A673 (cell line): ENCODE measurements at regions not wholly inside any gene's neighbourhood (a gene's known extent, or its start where the extent isn't known, plus 50 kb on each side); places are given as distances from the start of the nearest gene placed in this dataset.

ENCODE experiments used
- EZH2 ChIP-seq: fragments of 200-600 bp; sonication (generic); IDR thresholded peaks from 2 replicates; pipeline ENCODE4 v1.6.1; 2017; ENCODE audit warnings: borderline replicate concordance, low read depth, mild to moderate bottlenecking, mixed read lengths, antibody characterized with exemption, low read length; ENCODE audit not compliant: poor library complexity, severe bottlenecking
- TF ChIP-seq, protein P1 (sequence below): fragments of 300-800, 200-600 bp; sonication (generic); conservative IDR thresholded peaks from 2 replicates; pipeline ENCODE4 v1.5.1; 2017; ENCODE audit warnings: low read depth, mild to moderate bottlenecking, antibody characterized with exemption, low read length, moderate library complexity, mixed read lengths

DNA sequence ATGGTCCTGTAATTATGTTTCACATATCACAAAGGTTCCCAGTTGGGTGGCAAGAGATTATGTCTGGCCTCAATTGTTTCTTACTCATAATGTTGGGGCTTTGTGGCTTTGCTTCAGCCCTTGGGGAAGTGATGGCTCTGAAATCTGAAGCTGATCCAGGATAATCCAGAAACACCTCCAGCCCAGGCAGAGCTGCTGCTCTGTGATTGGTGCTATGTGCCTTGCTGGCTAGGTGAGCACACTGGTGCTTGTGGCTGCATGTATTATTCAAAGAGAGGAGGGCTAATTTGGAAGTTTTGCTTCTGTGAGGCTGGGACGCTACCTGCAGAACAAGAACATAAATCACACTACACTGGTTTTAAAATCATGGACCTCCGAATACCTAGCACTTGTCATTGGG is 346.6 kb upstream of the MGMT start:
- TF ChIP-seq, protein P1, sequence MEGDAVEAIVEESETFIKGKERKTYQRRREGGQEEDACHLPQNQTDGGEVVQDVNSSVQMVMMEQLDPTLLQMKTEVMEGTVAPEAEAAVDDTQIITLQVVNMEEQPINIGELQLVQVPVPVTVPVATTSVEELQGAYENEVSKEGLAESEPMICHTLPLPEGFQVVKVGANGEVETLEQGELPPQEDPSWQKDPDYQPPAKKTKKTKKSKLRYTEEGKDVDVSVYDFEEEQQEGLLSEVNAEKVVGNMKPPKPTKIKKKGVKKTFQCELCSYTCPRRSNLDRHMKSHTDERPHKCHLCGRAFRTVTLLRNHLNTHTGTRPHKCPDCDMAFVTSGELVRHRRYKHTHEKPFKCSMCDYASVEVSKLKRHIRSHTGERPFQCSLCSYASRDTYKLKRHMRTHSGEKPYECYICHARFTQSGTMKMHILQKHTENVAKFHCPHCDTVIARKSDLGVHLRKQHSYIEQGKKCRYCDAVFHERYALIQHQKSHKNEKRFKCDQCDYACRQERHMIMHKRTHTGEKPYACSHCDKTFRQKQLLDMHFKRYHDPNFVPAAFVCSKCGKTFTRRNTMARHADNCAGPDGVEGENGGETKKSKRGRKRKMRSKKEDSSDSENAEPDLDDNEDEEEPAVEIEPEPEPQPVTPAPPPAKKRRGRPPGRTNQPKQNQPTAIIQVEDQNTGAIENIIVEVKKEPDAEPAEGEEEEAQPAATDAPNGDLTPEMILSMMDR, result no peak
- no peak for TF ChIP-seq EZH2
